ENCODE measurements at regions not wholly inside any gene's neighbourhood (a gene's known extent, or its start where the extent isn't known, plus 50 kb on each side); places are given as distances from the start of the nearest gene placed in this dataset.
A peak's percentile ranks its signal among the peaks of the same experiment; 100 is the strongest.

DNA sequence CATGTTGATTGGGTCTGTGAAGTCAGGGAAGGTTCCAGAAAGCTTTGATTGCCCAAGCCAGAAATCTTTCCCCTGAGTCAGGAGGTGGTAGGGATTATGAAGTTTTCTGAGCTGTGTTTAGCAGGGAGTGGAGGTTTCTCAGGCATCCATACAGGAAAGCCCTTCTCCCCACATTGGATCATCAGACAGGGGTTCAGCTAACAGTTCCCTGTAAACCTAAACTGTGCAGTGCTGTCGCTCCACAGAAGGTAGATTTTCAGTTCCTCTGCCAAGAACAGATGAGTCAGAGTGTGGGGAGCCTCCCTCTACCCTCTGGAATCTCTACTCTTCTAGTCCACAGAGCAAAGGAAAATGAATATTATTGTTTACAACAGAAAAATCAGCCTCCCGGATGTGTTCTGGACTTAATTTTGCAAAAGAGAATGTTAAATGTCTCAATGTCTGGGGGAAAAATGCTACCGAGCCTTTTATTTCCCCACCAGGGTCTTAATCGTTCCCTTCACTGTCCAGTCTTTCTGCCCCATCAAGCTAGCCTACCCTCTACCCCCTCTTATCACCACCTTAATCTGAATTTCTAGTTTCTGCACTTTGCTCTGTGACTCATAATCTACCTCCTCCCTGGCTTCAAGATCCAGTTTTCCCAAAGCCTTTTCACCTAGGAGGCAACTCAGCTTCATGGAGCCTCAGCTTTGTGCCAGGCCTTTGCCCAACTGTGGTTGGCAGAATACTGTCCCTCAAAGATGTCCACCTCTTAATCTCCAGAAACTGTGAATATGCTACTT is 355.6 kb downstream of the PRDM2 start:
- DNase-seq: no peak

DNA sequence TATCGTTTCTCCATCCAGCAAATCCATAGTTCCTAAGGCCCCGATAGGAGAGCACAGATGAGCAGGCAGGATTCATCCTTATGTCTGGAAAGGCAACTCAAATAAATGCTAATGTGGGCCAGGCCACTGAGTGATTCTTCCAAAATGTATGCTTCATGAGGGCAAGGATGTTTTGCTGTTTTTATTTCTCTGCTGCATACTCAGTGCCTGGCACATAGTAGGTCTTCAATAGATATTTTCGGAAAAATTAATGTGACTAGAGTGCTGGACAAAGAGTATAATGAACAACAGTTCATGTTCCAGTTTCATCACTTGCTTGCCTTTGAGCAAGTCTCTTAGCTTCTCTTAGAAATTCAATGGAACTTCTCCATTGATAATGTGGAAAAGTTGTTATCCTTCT is 357.7 kb downstream of the PRDM2 start:
- no peak for DNase-seq

DNA sequence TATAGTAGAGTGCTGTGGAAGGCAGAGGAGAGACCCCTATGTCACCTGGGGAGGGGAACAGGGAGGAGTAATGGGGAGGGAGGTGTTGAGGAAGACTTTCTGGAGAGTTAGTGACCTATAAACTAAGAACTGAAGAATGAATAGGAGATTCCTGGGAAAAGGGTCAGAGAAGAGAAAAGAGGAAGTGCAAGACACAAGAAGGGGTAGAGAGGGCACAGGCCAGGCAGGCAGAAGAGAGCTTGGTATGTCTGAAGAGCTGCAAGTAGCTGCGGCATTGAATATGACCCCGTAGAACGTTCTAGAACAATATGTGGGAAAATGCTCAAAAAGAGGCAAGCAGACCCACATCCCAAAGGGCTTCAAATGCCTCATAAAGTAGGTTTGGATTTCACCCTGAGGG is 361.2 kb downstream of the PRDM2 start:
- no peak for DNase-seq

DNA sequence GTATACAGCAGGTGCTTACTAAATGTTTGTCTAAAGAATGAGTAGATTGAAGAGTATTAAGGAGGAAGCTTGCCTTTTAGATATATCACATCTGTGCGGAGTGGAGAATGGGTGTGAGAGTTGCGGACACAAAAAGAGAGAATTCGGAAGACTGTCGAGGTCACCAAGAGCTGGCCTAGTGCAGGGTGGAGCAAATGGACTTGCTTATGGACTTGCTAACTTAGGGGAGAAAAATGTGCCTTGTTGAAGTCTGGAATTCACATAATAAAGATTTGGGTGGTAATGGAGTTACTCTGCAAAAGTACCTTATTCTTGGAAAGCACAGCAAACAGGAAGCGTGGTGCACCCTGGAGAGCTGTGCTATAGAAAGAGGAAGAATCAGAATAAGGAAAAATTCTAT is 361.7 kb downstream of the PRDM2 start:
- DNase-seq: no peak

DNA sequence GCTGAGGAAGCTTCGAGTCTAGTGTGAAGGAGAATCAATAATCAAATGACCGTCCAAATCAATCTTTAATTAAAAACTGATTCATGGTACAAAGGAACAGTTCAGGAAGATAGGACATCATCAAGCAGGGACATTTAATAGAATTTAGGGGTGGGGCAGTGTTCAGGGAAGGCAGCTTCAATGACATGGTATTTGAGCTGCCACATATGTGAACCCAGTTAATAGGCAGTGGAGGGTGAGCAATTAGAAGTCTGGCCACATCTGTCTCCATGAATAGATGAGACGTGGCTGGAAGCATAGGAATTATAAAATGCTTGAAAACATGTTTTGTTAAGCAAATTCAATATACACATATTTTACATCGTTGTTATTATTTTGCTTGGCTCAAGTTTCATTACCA is 362.7 kb downstream of the PRDM2 start:
- no peak for DNase-seq

DNA sequence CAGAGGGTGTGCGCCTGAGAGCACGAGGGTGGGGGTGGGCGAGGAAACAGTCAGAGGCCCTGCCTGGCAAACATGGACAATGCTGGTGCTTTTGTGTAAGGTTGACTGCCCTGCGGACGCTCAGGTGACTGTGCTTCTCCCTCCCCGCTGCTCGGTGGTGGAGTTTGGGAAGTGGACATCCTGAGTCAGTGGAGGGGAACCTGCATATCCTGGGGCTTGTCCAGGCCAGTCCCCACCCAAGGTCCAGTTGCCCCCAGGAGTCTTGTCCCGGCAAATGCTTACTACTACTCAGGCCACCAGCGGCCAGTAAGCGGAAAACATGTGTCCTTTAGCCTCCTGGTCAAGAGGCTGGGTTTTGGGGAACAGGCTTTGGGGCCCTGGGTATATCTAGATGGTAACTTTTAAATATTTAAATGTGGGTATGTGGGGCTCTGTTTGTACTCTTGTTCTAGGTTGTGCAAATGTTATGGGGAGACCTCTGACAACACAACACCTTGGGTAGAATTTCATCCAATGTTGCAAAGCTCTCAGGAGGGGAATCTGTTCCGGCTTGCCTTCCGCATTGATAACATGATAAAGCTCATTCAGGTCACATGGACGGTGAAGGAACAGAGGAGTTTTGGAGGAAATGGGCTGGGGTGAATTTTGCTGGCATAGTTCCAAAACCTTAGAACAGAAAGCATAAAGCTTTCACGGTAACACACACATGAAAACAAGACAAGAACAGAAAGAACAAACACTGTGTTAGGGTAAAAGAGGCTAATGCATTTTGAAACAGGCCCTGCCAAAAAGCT is 364.9 kb downstream of the PRDM2 start:
- no peak for DNase-seq

DNA sequence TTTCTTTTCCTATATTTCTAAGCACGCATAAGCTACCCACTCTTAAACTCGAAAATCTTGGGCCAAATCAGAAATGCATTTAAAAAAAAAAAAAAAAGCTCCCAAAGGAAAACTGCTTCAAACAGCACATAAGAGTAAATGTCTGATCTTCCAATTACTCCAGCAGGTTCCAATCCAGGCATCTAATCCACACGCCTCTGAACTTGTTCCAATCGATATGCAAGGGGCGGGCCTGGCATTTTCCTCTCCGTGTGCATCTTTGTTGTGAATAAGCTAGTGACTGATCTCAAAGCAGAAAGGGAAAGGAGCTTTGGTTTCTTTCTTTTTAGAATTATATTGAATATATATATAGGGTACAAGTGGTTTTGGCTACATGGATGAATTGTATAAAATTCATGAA is 365.5 kb downstream of the PRDM2 start:
- no peak for DNase-seq

DNA sequence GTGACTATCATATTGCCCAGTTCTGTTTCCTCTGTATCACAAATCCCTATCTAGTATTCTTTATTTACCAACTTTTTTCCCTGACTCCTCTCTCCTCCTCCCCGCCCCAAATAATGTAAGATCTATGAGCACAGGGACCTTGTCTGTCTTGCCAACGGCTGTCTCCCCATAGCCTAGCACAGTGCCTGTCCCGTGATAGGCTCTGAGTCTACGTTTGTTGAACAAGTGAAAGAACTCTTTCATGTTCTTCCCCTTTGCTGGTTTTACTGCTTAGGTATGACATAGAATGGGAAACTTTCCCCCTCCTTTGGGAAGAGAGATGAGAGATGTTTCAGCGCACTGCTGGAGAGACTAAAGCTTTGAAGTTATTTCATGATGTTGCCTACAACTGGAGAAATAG is 367.0 kb downstream of the PRDM2 start:
- no peak for DNase-seq

DNA sequence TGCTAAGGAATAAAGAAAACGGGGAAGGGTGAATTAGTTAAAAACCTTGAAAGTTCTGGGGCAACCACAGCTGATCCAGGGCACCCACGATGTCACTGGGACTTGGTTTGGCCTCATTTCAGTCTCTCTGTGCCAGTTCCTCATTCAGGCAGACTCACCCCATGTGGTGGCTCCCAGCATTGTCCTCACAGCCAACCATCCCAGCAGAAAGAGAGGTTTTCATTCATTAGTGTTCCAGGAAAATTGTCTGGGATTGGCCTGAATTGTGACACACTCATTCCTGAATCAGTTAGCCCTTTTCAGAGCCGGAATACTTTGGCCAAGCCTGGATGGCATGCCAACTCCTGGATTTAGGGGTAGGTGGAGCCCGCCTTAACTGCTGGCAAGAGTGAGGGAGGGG is 367.7 kb downstream of the PRDM2 start:
- no peak for DNase-seq

DNA sequence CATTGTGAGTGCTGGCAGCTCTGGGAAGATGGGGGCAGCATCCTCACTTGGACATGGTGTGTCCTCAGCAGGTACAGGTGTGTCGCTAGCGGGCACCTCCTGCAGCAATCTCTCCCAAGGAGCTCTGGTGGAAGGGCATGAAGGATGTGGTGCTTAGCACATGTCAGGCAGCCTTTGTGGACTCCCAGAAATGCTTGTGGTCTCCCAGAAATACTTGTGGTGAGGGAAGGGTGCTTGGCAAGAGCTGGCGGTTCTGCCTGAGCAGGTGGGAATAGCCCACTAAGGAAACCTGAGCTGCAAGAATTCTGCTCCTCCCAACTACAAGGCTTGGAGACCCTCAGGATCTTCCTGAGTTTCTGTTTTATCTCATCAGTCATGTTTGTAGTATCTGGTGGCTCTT is 371.6 kb downstream of the PRDM2 start:
- no peak for DNase-seq

DNA sequence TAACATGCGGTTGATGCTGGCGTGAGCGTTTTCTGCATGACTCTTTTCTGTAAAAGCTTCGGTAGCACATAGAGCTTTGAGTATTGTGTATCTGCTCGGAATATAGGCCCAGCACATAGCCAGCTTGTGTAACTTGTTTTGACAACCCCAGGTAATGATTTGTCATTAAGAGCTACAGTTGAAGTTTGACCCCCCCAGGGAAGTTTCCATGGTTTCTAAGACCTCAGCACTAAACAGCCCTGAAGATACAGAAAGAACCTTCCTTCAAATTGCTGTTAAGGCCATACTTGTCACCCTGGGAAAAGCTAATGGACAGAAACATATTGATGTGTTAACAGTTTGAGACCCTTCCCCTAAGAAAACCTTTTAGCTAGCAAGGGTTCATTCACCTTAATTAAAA is 380.7 kb downstream of the PRDM2 start:
- DNase-seq: no peak

DNA sequence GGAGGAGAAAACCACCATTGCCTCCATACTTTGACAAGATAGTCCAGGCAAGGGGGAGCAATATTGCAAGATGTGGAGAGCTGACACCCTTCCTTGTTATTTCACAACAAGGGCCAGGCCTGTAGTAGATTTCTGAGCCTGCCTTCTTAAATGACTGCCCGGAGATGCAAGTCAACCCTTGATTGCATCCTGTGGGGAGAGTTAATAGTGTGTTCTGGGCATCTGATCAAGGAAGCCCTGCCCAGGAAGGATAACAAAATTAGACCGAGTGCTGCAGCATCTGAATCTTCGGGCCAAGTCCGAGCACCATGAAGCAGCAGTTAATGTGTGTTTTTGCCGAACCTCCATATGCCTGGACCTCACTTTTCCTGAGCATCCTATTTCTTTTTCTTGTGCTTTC is 382.3 kb downstream of the PRDM2 start:
- no peak for DNase-seq

DNA sequence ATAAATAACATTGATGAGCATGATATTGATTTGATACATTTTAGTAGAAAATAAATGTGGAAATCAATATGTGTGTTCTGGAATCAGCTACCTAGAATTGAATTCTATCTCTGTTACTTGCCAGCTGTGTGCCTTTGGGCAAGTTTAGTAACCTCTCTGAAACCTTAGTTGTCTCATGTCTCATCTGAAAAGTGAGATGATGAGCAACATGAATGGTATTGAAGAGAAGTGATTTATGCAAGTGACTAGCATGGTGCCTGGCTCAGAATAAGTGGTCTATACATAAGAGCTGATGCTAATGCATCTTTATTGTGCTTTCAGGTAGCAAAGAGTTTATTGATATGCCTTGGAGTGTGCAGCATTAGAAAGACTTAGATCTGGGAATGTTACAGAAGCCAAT is 383.3 kb downstream of the PRDM2 start:
- no peak for DNase-seq

DNA sequence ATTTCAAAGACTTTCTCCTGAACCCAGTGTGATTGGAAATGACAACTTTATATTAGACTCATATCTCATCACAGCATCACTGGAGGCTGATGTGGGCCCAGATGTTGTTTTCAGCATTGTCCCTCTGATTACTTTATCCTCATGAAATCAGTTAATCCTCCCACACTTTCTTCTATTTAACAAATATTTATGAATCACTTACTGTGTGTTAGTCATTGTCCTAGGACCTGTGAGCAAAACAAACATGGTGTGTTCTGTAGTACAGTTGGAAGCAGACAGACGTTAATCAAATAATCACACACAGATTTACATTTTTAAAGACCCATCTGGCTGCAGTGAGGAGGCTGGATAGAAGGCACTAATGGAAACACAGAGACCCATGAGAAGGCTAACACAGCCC is 383.7 kb downstream of the PRDM2 start:
- DNase-seq: no peak

DNA sequence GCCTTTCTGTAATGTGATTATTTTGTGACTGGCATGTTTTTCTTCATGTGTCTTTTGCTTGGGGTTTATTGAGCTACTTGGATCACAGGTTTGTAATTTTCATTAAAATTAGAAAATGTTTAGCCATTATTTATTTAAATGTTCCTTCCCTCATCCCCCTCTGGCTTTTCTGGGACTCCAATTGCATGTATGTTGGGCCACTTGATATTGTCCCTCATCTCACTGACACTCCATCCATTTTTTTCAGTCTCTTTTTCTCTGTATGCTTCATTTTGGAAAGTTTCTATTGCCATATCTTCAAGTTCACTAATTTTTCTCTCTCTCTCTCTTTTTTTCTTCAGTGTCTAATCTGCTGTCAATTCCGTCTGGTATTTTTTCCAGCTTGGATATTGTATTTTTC is 390.1 kb downstream of the PRDM2 start:
- DNase-seq: no peak

DNA sequence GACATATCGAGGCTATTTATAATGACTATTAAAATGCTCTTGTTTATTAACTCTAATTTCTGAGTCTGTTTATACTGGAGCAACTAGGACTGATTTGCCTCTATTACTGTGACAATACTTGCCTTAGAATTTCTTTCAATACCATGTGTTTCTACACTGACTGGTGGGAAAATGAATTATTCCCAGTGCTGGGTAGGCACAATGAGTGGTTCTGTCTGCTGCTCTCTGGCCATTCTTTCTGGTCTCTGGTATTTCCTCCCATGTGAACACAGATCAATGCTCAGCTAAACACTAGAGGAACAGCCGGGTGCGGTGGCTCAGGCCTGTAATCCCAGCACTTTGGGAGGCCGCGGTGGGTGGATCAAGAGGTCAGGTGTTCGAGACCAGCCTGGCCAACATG is 390.5 kb downstream of the PRDM2 start:
- no peak for DNase-seq

DNA sequence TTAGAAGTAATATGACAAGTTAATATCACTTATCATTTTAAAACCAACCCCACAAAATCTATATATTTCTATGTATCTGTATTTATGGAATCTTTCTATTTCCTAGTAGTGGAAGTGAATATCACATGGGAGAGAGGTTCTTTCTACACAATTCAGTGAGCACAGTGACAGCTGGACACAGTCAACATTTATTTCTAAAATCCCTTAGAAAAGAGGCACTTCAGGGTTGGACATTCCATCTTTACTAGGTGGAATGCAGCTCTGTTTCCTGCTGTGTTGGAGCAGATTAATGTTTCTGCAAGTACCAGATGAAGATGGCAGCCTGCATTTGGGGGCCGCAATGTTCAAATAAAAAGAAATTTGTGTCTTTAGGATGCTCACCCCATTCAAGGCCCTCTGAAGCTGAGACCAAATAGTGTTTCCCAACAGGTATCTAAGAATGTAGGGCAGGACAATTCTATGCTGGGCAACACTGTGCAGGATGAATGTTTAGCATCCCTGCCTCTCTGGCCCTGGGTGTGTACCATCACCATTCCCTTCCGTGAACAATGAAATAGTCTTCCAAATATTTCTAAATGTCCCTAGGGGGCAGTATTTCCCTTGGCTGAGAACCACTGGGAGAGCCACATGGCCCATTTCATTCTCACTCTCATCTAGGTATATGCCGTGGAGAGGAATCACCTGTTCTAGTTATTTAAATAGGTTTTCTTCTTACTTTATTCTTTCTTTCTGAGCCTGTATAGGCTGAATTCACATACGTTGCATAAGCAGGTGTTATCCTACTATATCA is 394.8 kb downstream of the PRDM2 start:
- DNase-seq: no peak

DNA sequence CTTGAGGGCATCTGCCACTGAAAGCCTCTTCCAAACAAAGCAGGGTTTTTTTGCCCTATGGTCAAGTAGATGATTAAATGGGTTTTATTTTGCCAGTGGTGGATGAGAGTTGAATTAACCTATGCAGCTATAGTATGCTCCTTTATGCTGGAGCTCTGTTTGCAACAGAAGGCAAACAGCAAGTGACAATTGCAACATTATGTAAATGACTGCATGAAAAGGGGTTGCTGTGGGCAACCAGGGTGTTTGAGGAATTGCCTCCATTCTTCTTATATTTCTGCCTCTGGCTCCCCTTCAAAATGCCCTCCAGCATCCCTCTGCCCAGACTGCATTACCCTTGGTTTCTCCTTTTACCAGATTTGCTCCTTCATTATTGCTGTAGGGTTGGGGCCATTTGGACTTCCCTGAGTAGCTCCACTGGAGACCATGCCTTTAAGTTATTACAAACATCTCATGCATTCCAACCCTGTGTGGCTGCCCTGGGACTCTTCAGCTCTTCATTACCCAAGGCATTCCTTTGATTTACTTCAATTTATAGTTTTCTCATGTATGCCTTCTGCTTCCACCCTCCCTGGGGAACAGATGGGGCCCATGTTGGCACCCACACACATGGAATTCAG is 398.4 kb downstream of the PRDM2 start:
- no peak for DNase-seq

DNA sequence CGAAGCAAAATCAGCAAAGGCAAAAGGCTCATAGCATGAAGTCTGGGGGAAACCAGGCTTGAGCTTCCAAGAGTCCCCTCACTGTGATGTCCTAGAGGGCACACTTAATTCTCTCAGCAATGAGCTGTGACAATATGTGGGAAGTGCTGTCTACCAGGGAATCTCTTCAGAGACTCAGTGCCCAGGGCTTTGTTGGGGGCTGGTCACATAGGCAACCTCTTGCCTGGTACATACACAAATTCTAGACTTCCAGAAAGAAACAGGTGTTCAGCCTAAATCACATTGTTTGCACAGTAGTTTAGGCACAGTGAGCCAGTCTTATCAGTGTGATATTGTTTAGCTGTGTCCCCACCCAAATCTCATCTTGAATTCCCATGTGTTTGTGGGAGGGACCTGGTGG is 400.5 kb downstream of the PRDM2 start:
- no peak for DNase-seq

DNA sequence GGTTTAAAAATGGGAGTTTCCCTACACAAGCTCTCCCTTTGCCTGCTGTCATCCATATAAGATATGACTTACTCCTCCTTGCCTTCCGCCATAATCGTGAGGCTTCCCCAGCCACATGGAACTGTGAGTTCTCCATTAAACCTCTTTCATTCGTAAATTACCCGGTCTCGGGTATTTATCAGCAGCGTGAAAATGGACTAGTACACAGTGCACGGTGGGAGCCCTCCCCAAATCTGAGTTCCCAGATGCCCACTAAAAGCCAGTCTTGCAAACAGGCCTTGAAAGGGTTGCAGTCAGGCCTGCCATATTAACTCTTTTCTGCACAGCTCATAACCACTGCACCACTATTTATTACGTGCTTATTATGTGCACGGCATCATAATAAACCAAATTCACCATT is 400.9 kb downstream of the PRDM2 start:
- no peak for DNase-seq

DNA sequence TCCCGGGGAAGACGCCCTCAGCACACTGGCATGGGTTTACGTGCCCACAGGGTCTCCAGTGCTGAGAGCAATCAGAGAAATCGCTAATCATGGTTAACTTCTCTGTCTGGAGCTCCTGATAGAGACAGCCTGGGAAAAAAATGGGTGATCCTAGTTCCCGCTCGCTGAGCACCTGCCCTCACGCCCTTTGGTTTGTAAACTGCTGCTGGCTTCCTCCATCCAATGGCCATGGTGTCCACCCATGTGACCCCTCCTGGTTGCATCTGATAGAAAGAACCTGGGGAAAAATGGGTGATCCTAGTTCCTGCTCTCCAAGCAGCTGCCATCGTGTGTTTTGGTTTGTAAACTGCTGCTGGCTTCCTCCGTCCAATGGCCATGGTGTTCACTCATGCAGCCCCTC is 402.2 kb downstream of the PRDM2 start:
- no peak for DNase-seq

DNA sequence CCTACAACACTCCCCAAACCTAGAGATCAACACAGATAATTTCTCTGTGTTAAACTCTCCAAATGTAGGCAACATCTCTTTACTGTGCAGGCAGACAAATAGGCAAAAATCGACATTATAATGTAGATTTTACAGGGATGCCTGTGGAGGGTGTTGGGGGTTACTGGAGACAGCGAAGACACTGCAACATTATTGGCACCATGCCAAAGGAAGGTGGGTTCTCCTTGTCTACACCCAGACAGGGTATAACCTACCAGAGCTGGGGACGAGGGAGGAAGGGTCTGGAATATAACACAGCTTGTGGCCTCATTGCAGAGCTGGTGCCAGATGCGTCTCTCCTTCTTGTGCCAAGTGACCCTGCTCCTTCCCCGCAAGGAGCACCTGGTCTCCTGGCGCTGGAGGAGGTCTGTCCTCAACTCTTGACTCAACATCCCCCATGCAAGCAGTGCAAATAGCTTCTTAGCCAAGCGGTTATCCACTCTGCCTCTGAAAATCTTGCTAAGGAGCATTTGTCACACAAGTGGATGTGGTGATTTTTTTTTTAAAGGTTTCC is 404.0 kb downstream of the PRDM2 start:
- DNase-seq: no peak

DNA sequence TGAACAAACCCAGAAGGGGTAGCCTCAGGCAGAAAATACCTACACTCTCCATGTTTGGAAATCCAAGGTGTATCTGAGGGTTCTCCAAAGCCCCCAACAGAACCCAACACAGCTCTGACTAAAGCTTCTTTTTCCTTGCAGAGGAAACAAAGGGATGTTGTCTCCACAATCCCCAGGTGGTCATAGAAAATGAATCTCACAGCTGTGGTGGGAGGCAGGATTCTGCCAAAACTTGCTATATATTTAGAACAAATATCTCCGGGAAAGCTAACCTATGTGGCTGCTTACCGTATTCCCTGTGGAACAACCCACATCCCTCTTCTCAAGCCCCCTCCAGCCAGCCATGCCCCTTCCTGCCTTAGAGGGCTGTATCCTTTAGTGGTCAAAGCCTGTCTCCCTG is 406.1 kb downstream of the PRDM2 start:
- DNase-seq: peak; percentile 44

Data from left hindlimb (tissue), 1 donor.